ENCODE measurements at regions not wholly inside any gene's neighbourhood (a gene's known extent, or its start where the extent isn't known, plus 50 kb on each side); places are given as distances from the start of the nearest gene placed in this dataset.

- no peaks in the 10 kb centered on the region for H3K4me1 ChIP-seq (ENCODE audit: control insufficient read depth, insufficient read depth, low read length)
- POLR2A ChIA-PET (ENCODE audit: unreplicated experiment) = no interaction called here
These were observed 1042.9 kb downstream of the NTRK3 start for GRCh38 chr15:87213626-87214025.

More at GRCh38 chr15:87213626-87214025, 1042.9 kb downstream of the NTRK3 start:
- H2AK9ac ChIP-seq (replicated peaks; ENCODE audit: low read depth, low read length, poor library complexity) = no peak overlapping the region
- no peaks in the 10 kb centered on the region for H4K20me1 ChIP-seq (ENCODE audit: insufficient read depth, low read length)
- no peak overlapping the region for H4K5ac ChIP-seq (ENCODE audit: low read depth, low read length)
- no peak overlapping the region for H3K27ac ChIP-seq (ENCODE audit: insufficient read depth, low read length)
- dilution Hi-C loops (cut with HindIII; ENCODE audit: low sequenced_read_pairs, unreplicated experiment) = no loop called here
- H4K8ac ChIP-seq (ENCODE audit: low read depth in 2 of 2, low read length in 2 of 2) = no peak overlapping the region
- no peak overlapping the region for H2BK15ac ChIP-seq (ENCODE audit: low read depth, low read length)
- no peak overlapping the region for H3K4ac ChIP-seq (ENCODE audit: low read depth, low read length)
- H3K18ac ChIP-seq (ENCODE audit: low read depth, low read length) = no peak overlapping the region
- WGBS, 2 experiments (ENCODE audit: extremely low coverage in 2 of 2, insufficient read length in 1 of 2) = 0% methylated on average over 1 of the region's 6 CpGs; no CpG with 5 or more reads in 1 of the 2 experiments
- no peaks in the 10 kb centered on the region for H3K27me3 ChIP-seq (ENCODE audit: control insufficient read depth, insufficient read depth, low read length)
- BruUV-seq (replicated peaks) = no TSS peak
- no peak overlapping the region for H3K56ac ChIP-seq (ENCODE audit: extremely low read depth, insufficient read depth, low read length)
- H3K9me1 ChIP-seq (ENCODE audit: insufficient read depth, low read length) = no peaks in the 10 kb centered on the region
- no peak overlapping the region for H3K4me3 ChIP-seq (ENCODE audit: insufficient read depth, low read depth, low read length)
- H4K91ac ChIP-seq (ENCODE audit: insufficient read depth, low read depth, low read length) = no peak overlapping the region
- no peak overlapping the region for H3K9ac ChIP-seq (ENCODE audit: low read depth, low read length)
- in situ Hi-C loops (cut with MboI; ENCODE audit: low sequenced_read_pairs) = no loop called here
- intact Hi-C loops (cut with micrococcal nuclease) = no loop called here
- CTCF ChIA-PET = no interaction called here
- no peak overlapping the region for H3K14ac ChIP-seq (replicated peaks; ENCODE audit: low read depth, low read length)
- H3K23ac ChIP-seq (ENCODE audit: low read depth, low read length) = no peak overlapping the region
- H2AFZ ChIP-seq (replicated peaks; ENCODE audit: low read length, poor library complexity) = no peak overlapping the region
- no peak for ATAC-seq (ENCODE audit: low read depth)
- no peaks in the 10 kb centered on the region for H3K79me1 ChIP-seq (ENCODE audit: low read depth in 1 of 2, low read length in 2 of 2)
- H3K36me3 ChIP-seq (ENCODE audit: control insufficient read depth, insufficient read depth, low read length) = no peaks in the 10 kb centered on the region
- no peak for DNase-seq
- no peak overlapping the region for H2AK5ac ChIP-seq (ENCODE audit: low read depth, low read length)
- no peak overlapping the region for H2BK5ac ChIP-seq (ENCODE audit: low read depth, low read length, poor library complexity, severe bottlenecking)
- H3K9me3 ChIP-seq (ENCODE audit: control insufficient read depth, insufficient read depth, low read length) = peaks cover 8% of the 10 kb centered on the region
- H2BK20ac ChIP-seq (ENCODE audit: low read depth, low read length) = no peak overlapping the region
- H3K4me2 ChIP-seq (ENCODE audit: low read depth, low read length) = no peak overlapping the region
- H2BK120ac ChIP-seq (ENCODE audit: low read depth, low read length) = no peak overlapping the region
- no peak for TF ChIP-seq RCOR1 (IDR thresholded peaks at IDR 0.05; ENCODE audit: insufficient replicate concordance, low read length)
- TF ChIP-seq NFE2L2 (IDR thresholded peaks at IDR 0.05; ENCODE audit: low read depth, low read length) = no peak
- TF ChIP-seq, protein P1, sequence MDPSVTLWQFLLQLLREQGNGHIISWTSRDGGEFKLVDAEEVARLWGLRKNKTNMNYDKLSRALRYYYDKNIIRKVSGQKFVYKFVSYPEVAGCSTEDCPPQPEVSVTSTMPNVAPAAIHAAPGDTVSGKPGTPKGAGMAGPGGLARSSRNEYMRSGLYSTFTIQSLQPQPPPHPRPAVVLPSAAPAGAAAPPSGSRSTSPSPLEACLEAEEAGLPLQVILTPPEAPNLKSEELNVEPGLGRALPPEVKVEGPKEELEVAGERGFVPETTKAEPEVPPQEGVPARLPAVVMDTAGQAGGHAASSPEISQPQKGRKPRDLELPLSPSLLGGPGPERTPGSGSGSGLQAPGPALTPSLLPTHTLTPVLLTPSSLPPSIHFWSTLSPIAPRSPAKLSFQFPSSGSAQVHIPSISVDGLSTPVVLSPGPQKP (IDR thresholded peaks at IDR 0.05; ENCODE audit: borderline replicate concordance, low read depth, low read length) = no peak
- TF ChIP-seq MXI1 (IDR thresholded peaks at IDR 0.05; ENCODE audit: borderline replicate concordance, low read depth, low read length) = no peak
- TF ChIP-seq CHD1 (IDR thresholded peaks at IDR 0.05; ENCODE audit: low read depth, low read length) = no peak
- TF ChIP-seq RAD21 (IDR thresholded peaks at IDR 0.05; ENCODE audit: low read length) = no peak
- TF ChIP-seq CTCF (conservative IDR thresholded peaks at IDR 0.05; ENCODE audit: low read depth, low read length) = no peak
- no peak for TF ChIP-seq POLR2A (IDR thresholded peaks at IDR 0.05; ENCODE audit: low read depth, low read length)
- no peak for TF ChIP-seq CEBPB (IDR thresholded peaks at IDR 0.05; ENCODE audit: low read depth, low read length)
- no peak for TF ChIP-seq MAZ (IDR thresholded peaks at IDR 0.05; ENCODE audit: borderline replicate concordance, low read depth, low read length)
- TF ChIP-seq SMC3 (IDR thresholded peaks at IDR 0.05; ENCODE audit: low read depth, low read length) = no peak
- no peak for TF ChIP-seq RFX5 (IDR thresholded peaks at IDR 0.05; ENCODE audit: low read depth, low read length)
- TF ChIP-seq MAFK (IDR thresholded peaks at IDR 0.05; ENCODE audit: low read depth, low read length) = no peak
